ENCODE measurements at regions not wholly inside any gene's neighbourhood (a gene's known extent, or its start where the extent isn't known, plus 50 kb on each side); places are given as distances from the start of the nearest gene placed in this dataset.

DNA sequence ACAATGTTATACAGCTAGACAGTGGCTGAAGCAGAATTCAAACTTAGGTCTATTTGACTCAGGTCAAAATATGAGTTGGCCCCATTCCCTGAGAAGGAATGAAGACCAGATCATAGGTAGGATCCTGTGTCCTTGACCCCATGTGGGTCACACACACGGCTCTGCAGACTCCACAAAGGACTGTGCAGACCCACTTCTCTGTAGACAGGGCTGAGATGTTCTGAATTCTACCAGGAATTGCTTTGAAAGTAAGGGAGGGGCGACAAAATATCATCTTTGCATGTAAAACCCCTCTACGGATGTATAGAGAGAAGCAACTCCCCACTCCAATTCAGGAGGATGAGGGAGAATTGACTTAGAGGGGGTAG, 62.3 kb upstream of the CTIF start:
- Histone ChIP-seq H2AFZ (ENCODE audit: low read length) (no peak overlapping the region), H3K4me2 (ENCODE audit: low read depth, low read length, poor library complexity, severe bottlenecking) (no peak overlapping the region), H3K9ac (ENCODE audit: low read depth, low read length, poor library complexity, severe bottlenecking) (no peak overlapping the region), H3K9me3 (ENCODE audit: insufficient read depth, low read depth, low read length) (no peaks in the 10 kb centered on the region), H3K9me2 (replicated peaks; ENCODE audit: low read depth, low read length) (no peaks in the 10 kb centered on the region), H3K4me1 (ENCODE audit: insufficient read depth, low read length, poor library complexity, severe bottlenecking) (no peaks in the 10 kb centered on the region), H3F3A (ENCODE audit: low read depth) (no peaks in the 10 kb centered on the region), H3K4me3 (ENCODE audit: low read length, poor library complexity, severe bottlenecking) (no peak overlapping the region), H3K36me3 (ENCODE audit: insufficient read depth, low read length) (no peaks in the 10 kb centered on the region), H3K27me3 (ENCODE audit: insufficient read depth, low read length, poor library complexity, severe bottlenecking) (no peaks in the 10 kb centered on the region), H4K20me1 (ENCODE audit: insufficient read depth, low read length, poor library complexity, severe bottlenecking) (no peaks in the 10 kb centered on the region), H3K79me2 (ENCODE audit: insufficient read depth, low read length) (no peaks in the 10 kb centered on the region)
- TF ChIP-seq EZH2phosphoT487 (IDR thresholded peaks at IDR 0.05; ENCODE audit: borderline replicate concordance) (no peak), CTCF (conservative IDR thresholded peaks at IDR 0.05; ENCODE audit: low read length) (no peak)

GRCh38 chr18:48475635-48476549, 62.9 kb upstream of the CTIF start:
- Histone ChIP-seq H3K9ac (ENCODE audit: low read depth, low read length, poor library complexity, severe bottlenecking) (no peak overlapping the region), H3K36me3 (ENCODE audit: insufficient read depth, low read length) (no peaks in the 10 kb centered on the region), H2AFZ (ENCODE audit: low read length) (no peak overlapping the region)

DNA sequence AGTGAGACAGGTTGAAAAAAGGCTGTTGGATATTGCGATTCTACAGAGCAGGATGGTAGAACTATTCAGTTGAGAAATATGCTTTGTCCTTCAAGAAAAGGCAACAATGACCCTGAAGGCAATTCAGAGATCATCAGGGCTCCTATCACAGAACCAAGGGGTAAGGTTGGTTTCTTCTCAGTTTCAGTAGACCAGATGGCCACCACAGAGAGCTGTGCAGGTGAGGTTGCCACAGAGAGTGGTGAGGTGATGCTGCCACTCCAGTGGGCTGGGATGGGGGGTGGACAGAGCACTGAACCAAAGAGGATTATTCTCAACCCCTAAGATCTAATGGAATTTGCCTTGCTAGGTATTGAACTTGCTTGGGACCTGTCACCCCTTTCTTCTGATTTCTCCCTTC, 64.6 kb upstream of the ZBTB7C start:
- no peaks in the 10 kb centered on the region for H3K4me1 ChIP-seq (ENCODE audit: insufficient read depth, low read length, poor library complexity, severe bottlenecking)
- H2AFZ ChIP-seq (ENCODE audit: low read length), result no peak overlapping the region
- no peaks in the 10 kb centered on the region for H3K9me3 ChIP-seq (ENCODE audit: insufficient read depth, low read depth, low read length)
- no peaks in the 10 kb centered on the region for H3K9me2 ChIP-seq (replicated peaks; ENCODE audit: low read depth, low read length)
- TF ChIP-seq EZH2phosphoT487 (IDR thresholded peaks at IDR 0.05; ENCODE audit: borderline replicate concordance) (no peak), CTCF (conservative IDR thresholded peaks at IDR 0.05; ENCODE audit: low read length) (no peak)
- no peaks in the 10 kb centered on the region for H3F3A ChIP-seq (ENCODE audit: low read depth)
- no peaks in the 10 kb centered on the region for H4K20me1 ChIP-seq (ENCODE audit: insufficient read depth, low read length, poor library complexity, severe bottlenecking)
- no peak overlapping the region for H3K9ac ChIP-seq (ENCODE audit: low read depth, low read length, poor library complexity, severe bottlenecking)
- no peaks in the 10 kb centered on the region for H3K36me3 ChIP-seq (ENCODE audit: insufficient read depth, low read length)
- no peak overlapping the region for H3K4me2 ChIP-seq (ENCODE audit: low read depth, low read length, poor library complexity, severe bottlenecking)
- no peak overlapping the region for H3K4me3 ChIP-seq (ENCODE audit: low read length, poor library complexity, severe bottlenecking)
- H3K27me3 ChIP-seq (ENCODE audit: insufficient read depth, low read length, poor library complexity, severe bottlenecking), result no peaks in the 10 kb centered on the region
- H3K79me2 ChIP-seq (ENCODE audit: insufficient read depth, low read length), result no peaks in the 10 kb centered on the region

More at GRCh38 chr18:48475635-48476549, 62.9 kb upstream of the CTIF start:
- Histone ChIP-seq H4K20me1 (ENCODE audit: insufficient read depth, low read length, poor library complexity, severe bottlenecking) (no peaks in the 10 kb centered on the region), H3K79me2 (ENCODE audit: insufficient read depth, low read length) (no peaks in the 10 kb centered on the region), H3K4me2 (ENCODE audit: low read depth, low read length, poor library complexity, severe bottlenecking) (no peak overlapping the region), H3K9me3 (ENCODE audit: insufficient read depth, low read depth, low read length) (no peaks in the 10 kb centered on the region), H3K27me3 (ENCODE audit: insufficient read depth, low read length, poor library complexity, severe bottlenecking) (no peaks in the 10 kb centered on the region), H3F3A (ENCODE audit: low read depth) (no peaks in the 10 kb centered on the region), H3K9me2 (replicated peaks; ENCODE audit: low read depth, low read length) (no peaks in the 10 kb centered on the region), H3K4me3 (ENCODE audit: low read length, poor library complexity, severe bottlenecking) (no peak overlapping the region), H3K4me1 (ENCODE audit: insufficient read depth, low read length, poor library complexity, severe bottlenecking) (no peaks in the 10 kb centered on the region)
- TF ChIP-seq CTCF (conservative IDR thresholded peaks at IDR 0.05; ENCODE audit: low read length), result peak; percentile 90
- no peak for TF ChIP-seq EZH2phosphoT487 (IDR thresholded peaks at IDR 0.05; ENCODE audit: borderline replicate concordance)

All from Loucy (cell line).